DMS114 treated with DMSO at 0.1 percent for 48 hours (cell line): ENCODE measurements at regions not wholly inside any gene's neighbourhood (a gene's known extent, or its start where the extent isn't known, plus 50 kb on each side); places are given as distances from the start of the nearest gene placed in this dataset.
"Not testable (repeated sequence)": the region's sequence is repeated elsewhere in the genome, so short reads cannot be mapped to it uniquely, and the experiment has no call there.

Experiments
- DNase-seq: peaks from one replicate; lab custom pipeline; 2025; ENCODE audit not compliant: unreplicated experiment; lab: John Stamatoyannopoulos, UW

DNA sequence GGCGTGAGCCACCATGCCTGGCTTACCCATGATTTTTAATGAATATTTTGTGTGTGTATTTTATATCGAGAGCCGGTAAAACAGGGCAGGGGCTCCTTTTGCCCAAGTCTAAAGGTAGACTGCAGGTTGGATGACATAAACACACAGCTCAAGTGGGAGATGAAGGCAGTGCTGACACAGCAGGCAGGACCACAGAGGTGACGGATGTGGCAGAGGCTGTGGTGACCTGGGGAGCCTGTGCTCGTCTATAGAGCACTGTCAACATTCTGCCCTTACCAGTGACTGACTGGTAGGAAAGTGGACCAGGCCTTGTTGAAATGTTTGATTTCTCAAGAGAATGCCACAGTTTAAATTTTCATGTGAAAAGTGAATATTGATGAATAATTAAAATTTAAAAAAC lies 137.5 kb downstream of the ZFP64 start:
- no peak for DNase-seq

DNA sequence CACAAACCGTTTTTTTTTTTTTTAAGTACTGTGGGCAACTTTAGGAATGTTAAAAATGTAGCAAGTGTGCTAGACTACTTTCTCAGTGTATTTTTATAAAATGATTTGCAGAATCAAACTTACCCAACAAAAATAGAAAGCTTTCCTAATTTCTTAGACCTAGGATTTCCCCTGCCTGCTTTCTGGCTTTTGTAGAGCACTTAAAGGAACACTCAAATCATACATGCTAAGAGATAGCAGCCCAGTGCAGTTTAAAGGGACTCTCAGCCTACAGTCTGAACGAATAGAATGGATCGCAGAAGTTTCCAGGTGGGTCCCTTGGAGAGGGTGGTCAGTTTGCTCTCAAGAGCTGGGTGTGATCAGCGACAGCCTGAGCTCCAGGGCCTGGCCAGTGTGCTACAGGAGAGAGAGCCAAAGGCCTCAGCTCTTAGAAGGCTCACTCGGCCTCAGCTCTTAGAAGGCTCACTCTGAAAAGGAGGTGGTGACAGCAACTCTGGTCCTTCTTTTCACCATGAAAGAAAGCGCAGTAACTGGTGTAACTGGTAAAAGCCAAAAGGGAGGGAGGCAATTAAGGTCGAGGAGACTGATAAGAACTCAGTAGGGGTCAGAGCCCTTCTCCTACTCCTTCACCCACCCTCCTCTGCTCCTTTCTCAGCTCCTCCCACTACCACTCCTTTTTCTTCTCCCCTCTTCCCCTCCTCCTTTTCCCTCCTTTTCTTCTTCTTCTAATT lies 142.4 kb downstream of the ZFP64 start:
- DNase-seq, result peak; percentile 80

DNA sequence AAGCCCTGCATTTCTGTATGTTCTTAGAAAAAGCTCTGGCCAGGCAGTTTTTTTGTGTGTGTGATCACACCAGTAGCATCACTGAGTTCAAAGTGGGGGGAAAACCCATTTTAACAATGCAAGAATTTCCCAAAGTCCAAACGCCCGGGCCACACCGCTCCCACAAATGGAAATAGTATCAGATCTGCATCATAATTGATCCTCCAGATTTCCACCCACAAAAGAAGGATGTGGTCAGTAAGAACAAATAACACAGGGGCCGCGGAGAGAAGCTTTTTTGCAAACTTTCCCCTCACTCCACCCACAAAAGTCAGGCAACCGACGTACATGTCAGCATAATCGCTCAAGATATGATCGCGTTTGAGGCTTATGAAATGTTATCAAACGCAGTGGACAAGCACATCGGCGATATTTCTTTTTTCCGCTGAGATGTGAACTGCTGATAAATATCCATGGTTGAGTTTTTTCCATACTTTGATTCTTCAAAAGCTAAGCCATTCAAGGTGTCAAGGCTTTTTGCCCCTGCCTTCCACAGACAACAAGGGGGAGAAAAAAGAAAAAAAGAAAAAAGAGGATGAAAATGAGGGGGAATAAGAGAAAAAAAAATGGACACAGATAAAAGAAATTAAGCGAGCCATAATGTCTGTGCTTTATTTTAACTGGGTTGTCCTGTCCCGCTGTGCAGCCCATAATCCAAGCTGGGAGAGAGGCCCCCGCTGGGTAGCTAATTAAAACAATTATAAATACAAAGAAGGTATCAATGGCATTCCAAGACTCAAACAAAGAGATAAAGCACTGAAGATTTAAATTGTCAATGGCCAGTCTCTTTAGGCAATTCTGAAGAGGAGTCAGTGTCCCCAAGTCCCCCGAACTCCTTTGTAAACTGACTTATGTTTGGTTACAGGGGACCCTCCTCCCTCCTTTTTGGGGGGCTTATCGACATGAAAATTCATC lies 143.5 kb downstream of the ZFP64 start:
- DNase-seq, result no peak

DNA sequence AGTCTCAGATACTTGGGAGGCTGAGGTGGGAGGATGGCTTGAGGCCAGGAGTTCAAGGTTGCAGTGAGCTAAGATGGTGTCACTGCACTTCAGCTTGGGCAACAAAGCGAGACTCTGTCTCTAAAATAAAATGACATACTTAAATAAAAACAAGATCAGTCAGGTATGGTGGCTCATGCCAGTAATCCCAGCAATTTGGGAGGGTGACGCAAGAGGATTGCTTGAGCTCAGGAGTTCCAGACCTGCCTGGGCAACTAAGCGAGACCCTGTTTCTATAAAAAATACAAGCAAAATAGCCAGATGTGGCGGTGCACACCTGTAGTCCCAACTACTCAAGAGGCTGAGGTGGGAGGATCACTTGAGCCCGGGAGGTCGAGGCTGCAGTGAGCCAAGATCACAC lies 149.6 kb downstream of the ZFP64 start:
- no peak for DNase-seq

DNA sequence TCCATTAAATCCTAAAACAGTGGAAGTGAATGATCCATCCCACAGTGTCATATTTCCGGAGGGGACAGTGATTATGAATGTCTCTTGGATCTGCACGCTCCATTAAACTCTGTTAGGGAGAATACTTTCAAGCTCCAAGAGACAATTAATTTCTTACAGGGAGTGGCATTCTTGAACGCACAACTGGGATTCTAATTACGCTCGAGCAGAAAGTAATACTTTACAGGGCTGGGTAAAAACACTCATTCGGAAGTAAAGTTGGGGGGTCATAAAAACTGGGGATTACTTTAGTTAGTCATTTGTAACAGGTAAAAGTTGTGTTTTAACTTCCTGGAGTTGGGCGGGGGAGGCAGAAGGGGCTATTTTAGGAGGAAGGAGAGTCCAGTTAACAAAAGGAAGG lies 151.8 kb downstream of the ZFP64 start:
- no peak for DNase-seq

DNA sequence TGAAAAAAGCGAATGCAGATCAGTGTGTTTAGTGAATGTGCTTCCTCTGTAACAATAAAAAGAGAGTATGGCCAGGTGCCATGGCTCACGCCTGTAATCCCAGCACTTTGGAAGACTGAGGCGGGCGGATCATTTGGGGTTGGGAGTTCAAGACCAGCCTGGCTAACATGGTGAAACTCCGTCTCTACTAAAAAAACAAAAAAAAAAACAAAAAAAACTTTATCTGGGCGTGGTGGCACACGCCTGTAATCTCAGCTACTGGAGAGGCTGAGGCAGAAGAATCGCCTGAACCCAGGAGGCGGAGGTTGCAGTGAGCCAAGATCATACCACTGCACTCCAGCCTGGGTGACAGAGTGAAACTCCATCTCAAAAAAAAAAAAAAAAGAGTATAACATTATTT lies 152.9 kb downstream of the ZFP64 start:
- DNase-seq, result not testable (repeated sequence)

DNA sequence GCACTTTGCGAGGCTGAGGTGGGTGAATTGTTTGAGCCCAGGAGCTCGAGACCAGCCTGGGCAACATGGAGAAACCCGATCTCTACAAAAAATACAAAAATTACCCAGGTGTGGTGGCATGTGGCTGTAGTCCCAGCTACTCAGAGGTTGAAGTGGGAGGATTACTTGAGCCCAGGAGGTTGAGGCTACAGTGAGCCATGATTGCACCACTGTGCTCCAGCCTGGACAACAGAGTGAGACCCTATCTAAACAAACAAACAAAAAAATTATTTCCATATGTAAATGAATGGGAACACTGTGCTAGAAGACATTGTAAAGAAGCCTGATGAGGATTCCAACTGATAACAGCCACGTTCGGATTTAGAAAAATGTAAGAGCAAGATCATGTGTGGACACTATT lies 154.2 kb downstream of the ZFP64 start:
- no peak for DNase-seq

DNA sequence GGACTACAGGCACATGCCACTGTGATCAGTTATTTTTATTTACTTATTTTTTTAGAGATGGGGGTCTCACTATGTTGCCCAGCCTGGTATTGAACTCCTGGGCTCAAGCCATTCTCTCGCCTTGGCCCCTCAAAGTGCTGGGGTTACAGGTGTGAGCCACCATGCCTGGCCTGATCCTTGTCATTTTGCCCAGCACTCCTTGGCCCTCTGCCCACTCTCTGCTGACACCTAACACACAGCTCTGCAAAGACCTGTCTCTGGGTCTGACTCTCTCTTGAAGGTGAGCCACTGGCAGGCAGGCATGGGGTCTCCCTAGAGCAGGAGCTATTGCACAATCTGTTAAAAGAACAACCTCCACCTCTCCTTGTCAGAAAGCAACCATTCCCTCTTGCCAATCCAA lies 155.6 kb downstream of the ZFP64 start:
- no peak for DNase-seq

DNA sequence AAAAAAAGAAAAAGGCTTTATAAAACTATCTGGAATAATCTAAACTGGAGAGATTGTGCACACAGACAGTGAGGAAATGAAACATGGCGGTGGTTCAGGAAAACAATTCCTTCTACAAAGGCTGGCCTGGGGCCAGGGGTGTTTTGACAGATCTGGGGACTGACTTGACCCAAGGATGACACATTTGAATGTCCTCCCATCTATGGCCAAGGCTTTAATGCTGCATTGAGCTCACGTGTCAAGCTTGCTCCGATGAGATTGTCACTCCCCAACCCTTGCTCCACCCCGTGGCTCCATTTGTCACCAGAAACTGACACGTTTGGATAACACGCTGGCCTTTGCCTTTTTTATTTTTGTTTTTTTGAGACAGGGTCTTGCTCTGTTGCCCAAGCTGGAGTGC lies 156.1 kb downstream of the ZFP64 start:
- DNase-seq, result no peak

DNA sequence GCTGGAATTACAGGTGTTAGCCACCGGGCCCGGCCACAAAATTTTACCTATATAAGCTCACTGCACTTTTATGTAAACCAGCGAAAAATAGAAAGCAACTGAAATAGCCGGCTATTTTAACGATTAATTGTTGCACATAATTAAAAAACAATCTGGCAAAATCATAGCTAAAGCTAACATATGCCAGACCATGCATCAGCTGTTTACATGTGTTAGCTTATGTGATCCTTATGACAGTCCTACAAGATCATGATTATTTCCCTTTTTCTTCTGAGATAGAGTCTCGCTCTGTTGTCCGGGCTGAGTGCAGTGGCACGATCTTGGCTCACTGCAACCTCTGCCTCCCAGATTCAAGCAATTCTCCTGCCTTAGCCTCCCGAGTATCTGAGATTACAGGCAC lies 157.0 kb downstream of the ZFP64 start:
- no peak for DNase-seq

DNA sequence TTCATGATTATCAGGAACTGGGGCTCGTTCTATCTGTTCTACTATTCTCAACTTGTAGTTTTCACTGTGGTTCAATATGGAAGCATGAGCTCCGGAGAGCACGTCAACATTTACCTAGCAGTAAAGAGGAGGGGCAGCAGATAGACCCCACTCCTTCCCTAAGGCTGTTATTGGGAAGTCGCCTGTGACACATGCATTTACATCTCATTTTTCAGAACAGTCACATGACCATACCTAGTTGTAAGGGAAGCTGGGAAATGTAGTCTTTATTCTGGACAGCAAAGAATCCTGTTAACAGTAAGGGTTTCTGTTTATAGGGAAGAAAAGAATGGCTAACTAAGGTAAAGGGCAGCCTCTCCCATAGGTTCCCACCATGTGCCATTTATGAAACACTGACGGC lies 158.3 kb downstream of the ZFP64 start:
- DNase-seq, result peak; percentile 80

DNA sequence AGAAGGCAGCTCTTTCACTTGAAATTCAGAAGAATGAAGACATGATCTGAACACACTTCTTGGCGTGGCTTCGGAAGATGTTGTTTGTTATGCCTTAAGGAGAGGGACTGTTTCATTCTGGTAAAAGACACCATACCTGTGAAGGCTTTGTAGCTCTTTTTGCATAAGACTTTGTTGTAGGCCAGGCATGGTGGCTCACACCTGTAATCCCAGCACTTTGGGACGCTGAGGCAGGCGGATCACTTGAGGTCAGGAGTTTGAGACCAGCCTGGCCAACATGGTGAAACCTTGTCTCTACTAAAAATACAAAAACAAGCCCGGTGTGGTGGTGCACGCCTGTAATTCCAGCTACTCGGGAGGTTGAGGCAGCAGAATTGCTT lies 159.3 kb downstream of the ZFP64 start:
- DNase-seq, result not testable (repeated sequence)

DNA sequence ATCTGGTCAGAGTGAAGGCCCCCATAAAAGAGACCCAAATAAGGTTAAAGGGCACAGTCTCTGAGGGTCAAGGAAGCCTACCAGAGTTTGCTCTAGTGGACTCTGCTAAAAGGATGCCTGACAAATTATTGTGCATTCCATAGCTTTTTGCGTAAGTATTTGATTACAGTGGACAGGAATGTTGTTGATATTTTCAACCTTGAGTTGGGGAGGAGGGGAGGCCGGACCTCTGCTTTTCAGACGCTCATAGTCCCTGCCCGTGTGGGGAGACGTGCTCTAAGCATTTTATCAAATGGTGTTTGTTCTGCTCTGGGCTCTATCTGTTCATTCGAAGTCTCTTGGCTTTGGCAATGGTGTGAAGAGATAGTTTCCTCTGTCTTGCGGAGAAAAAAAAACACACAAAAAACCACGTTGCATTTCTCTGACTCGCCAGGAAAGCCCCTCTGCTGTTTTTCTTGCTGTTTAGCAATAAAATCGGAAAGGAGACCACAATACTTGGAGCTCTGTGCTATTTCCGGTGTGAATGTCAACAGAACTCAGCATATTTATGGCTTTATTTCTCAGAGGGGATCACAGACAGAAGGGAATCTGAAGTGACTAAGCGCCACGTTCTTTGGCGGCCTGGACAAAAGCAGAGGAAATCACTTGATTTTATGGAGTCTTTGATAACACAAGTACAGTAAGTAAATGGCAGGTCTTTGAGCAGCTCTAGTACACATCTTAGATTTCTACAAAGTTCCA lies 159.8 kb downstream of the ZFP64 start:
- DNase-seq, result peak; percentile 98

DNA sequence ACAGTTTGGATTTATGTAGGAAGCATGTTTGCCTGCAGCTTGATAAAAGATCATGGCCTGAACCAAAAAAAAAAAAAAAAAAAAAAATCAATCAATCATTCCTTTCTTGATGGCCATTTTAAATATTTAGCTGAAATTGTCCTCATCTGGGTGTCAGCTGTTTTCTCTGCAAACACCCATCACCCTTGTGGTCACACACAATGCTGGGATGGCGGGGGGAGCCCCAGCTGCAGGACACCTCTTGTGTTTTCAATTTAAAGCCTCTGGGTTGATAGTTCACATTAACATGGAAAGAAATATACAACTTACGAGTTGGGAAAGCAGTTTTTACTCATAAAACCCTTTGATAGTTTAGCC lies 160.4 kb downstream of the ZFP64 start:
- DNase-seq, result no peak

DNA sequence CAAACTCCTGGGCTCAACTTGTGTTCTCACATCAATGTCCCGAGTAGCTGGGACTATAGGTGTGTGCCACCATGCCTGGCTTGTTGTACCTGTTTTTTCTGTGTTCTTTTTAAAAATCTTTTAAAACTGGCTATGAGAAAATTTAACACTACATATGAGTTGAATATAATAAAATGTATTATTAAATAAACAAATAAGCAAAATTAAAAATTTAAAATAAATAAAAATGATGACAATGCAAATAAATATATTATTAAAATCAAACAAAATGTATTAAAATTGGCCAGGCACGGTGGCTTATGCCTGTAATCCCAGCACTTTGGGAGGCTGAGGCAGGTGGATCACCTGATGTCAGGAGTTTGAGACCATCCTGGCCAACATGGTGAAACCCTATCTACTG lies 162.4 kb downstream of the ZFP64 start:
- not testable (repeated sequence) for DNase-seq

DNA sequence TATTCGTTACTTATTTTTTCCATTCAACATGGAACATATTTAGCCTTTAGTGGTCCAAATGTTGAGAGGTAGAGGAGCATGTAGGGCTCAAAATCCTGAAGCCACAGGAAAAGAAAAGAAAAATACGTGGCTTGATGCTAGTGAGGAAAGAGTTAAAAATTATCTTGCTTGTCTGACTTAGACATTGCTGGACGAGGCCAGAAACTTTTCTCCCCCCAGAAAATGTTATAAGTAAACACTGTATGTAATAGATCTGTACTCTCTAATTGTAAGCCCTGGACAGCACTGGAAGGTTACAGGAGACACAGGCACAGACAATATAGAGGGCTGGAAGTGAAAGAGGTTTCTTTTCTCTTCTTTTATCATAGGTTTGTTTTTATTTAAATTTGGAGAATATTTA lies 165.6 kb downstream of the ZFP64 start:
- no peak for DNase-seq

DNA sequence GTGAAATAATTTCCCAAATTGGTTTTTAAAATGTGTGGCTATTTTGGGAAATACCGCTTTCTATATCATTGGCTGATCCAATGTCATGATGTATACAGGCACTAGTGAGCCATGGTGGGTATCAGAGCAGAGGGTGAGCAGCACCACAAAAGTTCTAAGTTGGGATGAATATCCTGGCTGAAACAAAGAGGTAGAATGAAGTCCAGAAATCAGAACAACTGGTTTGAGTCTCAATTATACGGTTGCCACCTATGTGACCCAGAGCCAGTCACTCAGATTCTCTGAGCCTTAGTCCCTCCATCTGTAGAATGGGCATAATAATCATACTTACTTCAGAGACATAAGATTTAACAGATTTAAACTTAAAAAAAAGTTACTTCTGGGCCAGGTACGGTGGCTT lies 172.3 kb downstream of the ZFP64 start:
- DNase-seq, result no peak

DNA sequence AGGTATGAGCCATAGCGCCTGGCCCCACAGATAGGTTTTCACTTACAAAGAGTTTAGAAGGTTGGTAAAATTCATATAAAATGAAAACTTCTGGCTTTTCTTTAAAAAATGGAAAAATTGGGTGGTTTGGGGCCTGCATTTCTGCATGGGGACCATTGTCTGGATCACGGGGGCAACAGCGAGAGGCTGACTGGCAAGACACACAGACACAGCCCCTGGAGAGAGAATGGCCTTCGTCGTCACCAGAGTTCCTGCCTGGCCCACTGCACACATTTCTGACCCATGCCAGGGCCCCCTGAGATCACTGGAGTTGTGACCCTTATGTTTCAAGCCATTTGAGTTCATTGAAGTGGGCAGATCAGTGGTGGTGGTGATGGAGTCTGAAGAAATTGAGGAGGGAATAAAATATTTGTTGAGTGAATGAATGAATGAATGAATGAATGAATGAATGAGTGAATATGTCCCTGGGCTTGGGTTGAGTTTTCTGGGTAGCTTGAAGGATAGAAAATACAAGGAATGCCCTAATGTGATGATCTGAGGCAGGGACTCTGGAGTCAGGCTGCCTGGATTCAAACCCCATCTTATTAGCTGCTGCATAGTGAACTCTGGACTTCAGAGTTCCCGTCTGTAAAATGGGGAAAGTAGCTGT lies 173.8 kb downstream of the ZFP64 start:
- DNase-seq, result no peak

DNA sequence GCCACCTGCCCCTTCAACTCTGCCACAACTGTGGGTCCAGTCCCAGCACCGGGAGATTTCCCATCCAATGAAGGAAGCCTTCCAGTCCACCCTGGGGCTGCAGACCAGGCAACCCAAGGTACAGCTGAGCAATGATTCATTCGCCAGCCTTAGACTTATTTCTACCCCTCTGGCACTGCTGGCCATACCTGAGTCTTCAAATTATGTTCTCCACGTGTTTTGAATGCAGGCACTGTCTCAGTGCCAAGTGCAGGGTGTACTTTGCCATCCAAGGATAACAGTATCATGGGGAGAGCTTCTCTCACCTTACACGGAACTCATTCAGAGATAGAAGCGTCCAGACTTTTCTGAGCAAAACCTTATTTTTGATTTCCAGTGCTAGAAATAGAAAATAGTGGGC lies 175.6 kb downstream of the ZFP64 start:
- no peak for DNase-seq

DNA sequence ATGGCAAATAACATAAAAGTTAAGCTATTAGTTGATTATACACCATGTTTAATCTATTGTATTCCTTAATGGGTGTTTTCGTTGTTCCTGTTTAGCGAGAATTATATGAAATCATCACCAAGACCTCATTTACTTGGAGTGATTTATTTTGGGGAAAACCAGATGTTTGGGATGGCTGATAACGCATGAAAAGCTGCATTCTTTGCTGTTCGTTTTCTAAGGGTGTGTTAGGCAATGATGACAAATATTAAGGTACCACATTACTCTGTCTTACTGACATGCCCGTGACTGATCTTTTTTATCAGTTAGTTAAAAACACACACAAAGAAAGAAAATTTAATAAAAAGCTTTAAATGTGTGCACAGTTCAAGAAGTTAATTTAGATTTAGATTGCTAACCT lies 176.4 kb downstream of the ZFP64 start:
- no peak for DNase-seq

DNA sequence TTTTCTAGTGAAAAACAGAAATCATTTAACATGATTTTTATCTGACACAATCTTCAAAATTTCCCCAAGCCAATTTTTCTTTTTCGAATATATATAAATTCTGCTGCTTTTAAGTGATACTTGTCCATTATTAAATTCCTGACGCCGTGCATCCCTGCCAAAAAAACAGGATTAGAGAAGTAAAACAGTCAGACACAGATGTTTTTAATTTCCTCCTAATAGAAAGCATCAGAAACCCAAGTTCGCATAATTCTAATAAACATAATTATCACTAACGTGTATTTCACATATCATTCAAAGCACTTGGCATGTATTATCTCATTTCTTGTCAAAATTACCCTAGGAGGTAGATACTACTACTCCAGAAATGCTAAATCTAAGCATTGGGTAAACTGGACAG lies 179.5 kb downstream of the ZFP64 start:
- no peak for DNase-seq
